Smooth muscle cell (in vitro differentiated cells): ENCODE measurements at regions not wholly inside any gene's neighbourhood (a gene's known extent, or its start where the extent isn't known, plus 50 kb on each side); places are given as distances from the start of the nearest gene placed in this dataset.

Experiments
- DNase-seq: peaks from one replicate; lab custom pipeline; 2025; ENCODE audit not compliant: unreplicated experiment; lab: John Stamatoyannopoulos, UW
- H2AFZ ChIP-seq: fragments of 200-600 bp; sonication (generic); 2 replicates; pipeline ENCODE4 v1.6.0; 2016; ENCODE audit warnings: antibody characterized with exemption, low read depth, mild to moderate bottlenecking
- H3F3A ChIP-seq: fragments of 200-600 bp; sonication (generic); 2 replicates; pipeline ENCODE4 v1.6.0; 2017; ENCODE audit warnings: antibody characterized with exemption, low read depth
- H3K27ac ChIP-seq: fragments of 200-600 bp; sonication (generic); 2 replicates; pipeline ENCODE4 v1.5.1; 2016; ENCODE audit warnings: low read depth, mild to moderate bottlenecking
- H3K27me3 ChIP-seq: fragments of 200-600 bp; sonication (generic); 2 replicates; pipeline ENCODE4 v1.6.1; 2016; ENCODE audit warnings: low read depth, mild to moderate bottlenecking
- H3K36me3 ChIP-seq: fragments of 200-600 bp; sonication (generic); 2 replicates; pipeline ENCODE4 v1.5.1; 2016; ENCODE audit warnings: low read depth
- H3K4me1 ChIP-seq: fragments of 200-600 bp; sonication (generic); 2 replicates; pipeline ENCODE4 v1.5.1; 2016; ENCODE audit warnings: low read depth
- H3K4me2 ChIP-seq: fragments of 200-600 bp; sonication (generic); 2 replicates; pipeline ENCODE4 v1.6.0; 2016; ENCODE audit warnings: mild to moderate bottlenecking
- H3K4me3 ChIP-seq: fragments of 200-600 bp; sonication (generic); 2 replicates; pipeline ENCODE4 v1.5.1; 2016; ENCODE audit warnings: mild to moderate bottlenecking
- H3K79me2 ChIP-seq: fragments of 200-600 bp; sonication (generic); 2 replicates; pipeline ENCODE4 v1.6.0; 2016; ENCODE audit warnings: low read depth, mild to moderate bottlenecking
- H3K9ac ChIP-seq: fragments of 200-600 bp; sonication (generic); 2 replicates; pipeline ENCODE4 v1.6.0; 2016; ENCODE audit warnings: low read depth
- H3K9me3 ChIP-seq: fragments of 200-600 bp; sonication (generic); replicated peaks from 2 replicates; pipeline ENCODE4 v1.5.1; 2016; ENCODE audit warnings: low read depth
- H4K20me1 ChIP-seq: fragments of 200-600 bp; sonication (generic); 2 replicates; pipeline ENCODE4 v1.6.0; 2016; ENCODE audit warnings: low read depth
- CTCF ChIP-seq: fragments of 200-600 bp; sonication (generic); IDR thresholded peaks from 2 replicates; pipeline ENCODE4 v1.5.1; 2017; ENCODE audit warnings: borderline replicate concordance, mild to moderate bottlenecking, antibody characterized with exemption; ENCODE audit not compliant: insufficient read depth, poor library complexity, severe bottlenecking
- WGBS: methylation state at CpG from one replicate; pipeline ENCODE4 v1.1.7; 2016; ENCODE audit warnings: low lambda C conversion rate; 5-methylcytosine and 5-hydroxymethylcytosine counted together

DNA sequence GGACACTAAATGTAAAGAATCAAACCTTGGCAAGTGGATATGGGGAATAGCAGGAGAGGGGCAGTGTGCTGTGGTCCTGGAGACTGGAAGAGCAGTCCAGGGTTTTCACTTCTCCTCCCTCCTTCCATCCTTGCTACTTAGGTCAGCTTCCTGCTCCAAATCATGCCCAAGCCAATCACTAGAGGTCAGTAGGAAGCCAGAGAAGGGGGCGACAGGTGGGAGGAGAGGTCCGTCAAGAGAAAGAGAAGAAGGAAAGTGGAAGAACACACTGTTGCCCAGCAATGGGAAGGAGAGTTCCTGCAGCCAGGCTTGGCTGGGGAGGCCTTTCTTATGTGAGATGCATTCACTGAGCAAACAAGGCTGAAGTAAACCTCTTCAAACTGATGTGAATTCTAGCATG, 289.6 kb downstream of the DTWD2 start:
- H4K20me1 ChIP-seq: no peaks in the 10 kb centered on the region
- no peaks in the 10 kb centered on the region for H3K9me3 ChIP-seq
- H3K9ac ChIP-seq: no peak overlapping the region
- 26% methylated on average over 2 of the region's 2 CpGs for WGBS
- DNase-seq: no peak
- H3K4me2 ChIP-seq: no peak overlapping the region
- H3K27me3 ChIP-seq: no peaks in the 10 kb centered on the region
- no peaks in the 10 kb centered on the region for H3K79me2 ChIP-seq
- no peak for TF ChIP-seq CTCF
- H3F3A ChIP-seq: no peaks in the 10 kb centered on the region
- no peak overlapping the region for H3K4me3 ChIP-seq
- H3K27ac ChIP-seq: no peak overlapping the region
- no peaks in the 10 kb centered on the region for H3K4me1 ChIP-seq
- H3K36me3 ChIP-seq: no peaks in the 10 kb centered on the region
- no peak overlapping the region for H2AFZ ChIP-seq

- Histone ChIP-seq H3K27ac (no peak overlapping the region), H2AFZ (no peak overlapping the region), H3K27me3 (no peaks in the 10 kb centered on the region), H3K36me3 (no peaks in the 10 kb centered on the region), H3F3A (no peaks in the 10 kb centered on the region), H3K4me1 (no peaks in the 10 kb centered on the region), H3K4me2 (no peak overlapping the region), H3K9ac (no peak overlapping the region), H4K20me1 (no peaks in the 10 kb centered on the region), H3K9me3 (no peaks in the 10 kb centered on the region), H3K79me2 (no peaks in the 10 kb centered on the region), H3K4me3 (no peak overlapping the region)
- DNase-seq: no peak
- WGBS: 74% methylated on average over 2 of the region's 2 CpGs
- TF ChIP-seq CTCF: no peak
Observed at GRCh38 chr5:118696076-118696475, 292.3 kb downstream of the DTWD2 start.

- Histone ChIP-seq H3F3A (no peaks in the 10 kb centered on the region), H3K4me1 (no peaks in the 10 kb centered on the region), H3K27me3 (no peaks in the 10 kb centered on the region), H3K4me3 (no peak overlapping the region), H3K9me3 (no peaks in the 10 kb centered on the region), H2AFZ (no peak overlapping the region), H3K9ac (no peak overlapping the region), H3K79me2 (no peaks in the 10 kb centered on the region), H3K36me3 (no peaks in the 10 kb centered on the region), H3K4me2 (no peak overlapping the region), H4K20me1 (no peaks in the 10 kb centered on the region), H3K27ac (no peak overlapping the region)
- WGBS: 91% methylated on average over 4 of the region's 4 CpGs
- no peak for TF ChIP-seq CTCF
- DNase-seq: no peak
Observed at GRCh38 chr5:118692811-118693342, 295.5 kb downstream of the DTWD2 start.
